Fibroblast of pulmonary artery (primary cell): ENCODE measurements at regions not wholly inside any gene's neighbourhood (a gene's known extent, or its start where the extent isn't known, plus 50 kb on each side); places are given as distances from the start of the nearest gene placed in this dataset.

ENCODE experiments used
- DNase-seq: peaks from one replicate; pipeline ENCODE4 v3.0.0-alpha.2; 2010; ENCODE audit warnings: low read depth
- H3K4me3 ChIP-seq: replicated peaks from 2 replicates; pipeline ENCODE4 v1.5.1; 2011; ENCODE audit warnings: low read depth, mild to moderate bottlenecking, control low read depth, low read length, moderate library complexity
- CTCF ChIP-seq: IDR thresholded peaks from 2 replicates; pipeline ENCODE4 v1.5.1; 2011; ENCODE audit warnings: mild to moderate bottlenecking, control low read depth, low read length, inconsistent platforms; ENCODE audit errors: missing control alignments

GRCh38 chrX:25178555-25178954, 162.8 kb upstream of the ARX start:
- DNase-seq = no peak
- TF ChIP-seq CTCF = no peak
- H3K4me3 ChIP-seq = no peak overlapping the region

GRCh38 chrX:25175743-25176142, 160.0 kb upstream of the ARX start:
- TF ChIP-seq CTCF = no peak
- no peak overlapping the region for H3K4me3 ChIP-seq
- no peak for DNase-seq

GRCh38 chrX:25175171-25175570, 159.4 kb upstream of the ARX start:
- DNase-seq = no peak
- TF ChIP-seq CTCF = no peak
- H3K4me3 ChIP-seq = no peak overlapping the region

GRCh38 chrX:25166546-25166945, 150.8 kb upstream of the ARX start:
- H3K4me3 ChIP-seq = no peak overlapping the region
- no peak for DNase-seq
- TF ChIP-seq CTCF = no peak

GRCh38 chrX:25166145-25166544, 150.4 kb upstream of the ARX start:
- H3K4me3 ChIP-seq = no peak overlapping the region
- DNase-seq = no peak
- TF ChIP-seq CTCF = no peak

GRCh38 chrX:25158635-25159034, 142.9 kb upstream of the ARX start:
- no peak for DNase-seq
- no peak for TF ChIP-seq CTCF

GRCh38 chrX:25156832-25157231, 141.1 kb upstream of the ARX start:
- no peak for DNase-seq
- TF ChIP-seq CTCF = no peak
- no peak overlapping the region for H3K4me3 ChIP-seq

More at GRCh38 chrX:25158635-25159034, 142.9 kb upstream of the ARX start:
- H3K4me3 ChIP-seq = no peak overlapping the region
